Neuronal stem cell (in vitro differentiated cells): ENCODE measurements at regions not wholly inside any gene's neighbourhood (a gene's known extent, or its start where the extent isn't known, plus 50 kb on each side); places are given as distances from the start of the nearest gene placed in this dataset.

Source experiments
- DNase-seq: peaks from one replicate; pipeline ENCODE4 v3.0.0-alpha.2; 2013; ENCODE audit warnings: low spot score
- H2AFZ ChIP-seq: one replicate; pipeline ENCODE4 v1.6.1; 2013; ENCODE audit warnings: mild to moderate bottlenecking, low read length, inconsistent platforms
- H2AK5ac ChIP-seq: 2 replicates; pipeline ENCODE4 v1.6.1; 2013; ENCODE audit warnings: low read depth, mild to moderate bottlenecking, inconsistent platforms, low read length, moderate library complexity, mixed read lengths
- H2BK120ac ChIP-seq: 2 replicates; pipeline ENCODE4 v1.6.1; 2013; ENCODE audit warnings: low read depth, mild to moderate bottlenecking, inconsistent platforms, low read length, moderate library complexity, mixed read lengths
- H2BK12ac ChIP-seq: one replicate; pipeline ENCODE4 v1.6.1; 2013; ENCODE audit warnings: low read length, inconsistent platforms
- H2BK15ac ChIP-seq: 2 replicates; pipeline ENCODE4 v1.6.1; 2013; ENCODE audit warnings: mild to moderate bottlenecking, low read length, inconsistent platforms, mixed read lengths
- H2BK5ac ChIP-seq: one replicate; pipeline ENCODE4 v1.6.1; 2013; ENCODE audit warnings: inconsistent platforms, mild to moderate bottlenecking, low read length, moderate library complexity
- H3K14ac ChIP-seq: one replicate; pipeline ENCODE4 v1.6.1; 2013; ENCODE audit warnings: low read length, inconsistent platforms
- H3K18ac ChIP-seq: 2 replicates; pipeline ENCODE4 v1.6.1; 2013; ENCODE audit warnings: low read length, inconsistent platforms
- H3K23ac ChIP-seq: 2 replicates; pipeline ENCODE4 v1.6.1; 2013; ENCODE audit warnings: low read depth, mild to moderate bottlenecking, mixed read lengths, low read length, inconsistent platforms; ENCODE audit not compliant: poor library complexity
- H3K27ac ChIP-seq: replicated peaks from 3 replicates; pipeline ENCODE4 v1.5.1; 2013; ENCODE audit warnings: low read length, inconsistent platforms
- H3K27me3 ChIP-seq, 3 experiments: 2 replicates each; pipeline ENCODE4 v1.6.1; 2013; ENCODE audit warnings: low read length in 3 of 3, mild to moderate bottlenecking in 2 of 3, inconsistent platforms in 1 of 3, low read depth in 1 of 3, mixed read lengths in 1 of 3, moderate library complexity in 1 of 3; ENCODE audit not compliant: control insufficient read depth in 3 of 3, insufficient read depth in 3 of 3
- H3K36me3 ChIP-seq, 2 donors: replicated peaks in 1 of 2; 2 replicates each; pipeline ENCODE4 v1.6.1; 2013; ENCODE audit warnings: low read length in 2 of 2; ENCODE audit not compliant: control insufficient read depth in 2 of 2, insufficient read depth in 2 of 2
- H3K4ac ChIP-seq: 2 replicates; pipeline ENCODE4 v1.6.1; 2013; ENCODE audit warnings: inconsistent platforms, mild to moderate bottlenecking, low read length, moderate library complexity
- H3K4me1 ChIP-seq, 2 donors: 1 replicate in 1 of 2; 2 replicates in 1 of 2; pipeline ENCODE4 v1.6.1; 2013; ENCODE audit warnings: low read length in 2 of 2, low read depth in 1 of 2; ENCODE audit not compliant: control insufficient read depth in 2 of 2, insufficient read depth in 1 of 2
- H3K4me2 ChIP-seq: one replicate; pipeline ENCODE4 v1.6.1; 2013; ENCODE audit warnings: mild to moderate bottlenecking, low read length, inconsistent platforms; ENCODE audit not compliant: insufficient read depth, poor library complexity, severe bottlenecking
- H3K4me3 ChIP-seq, 2 donors: 2 replicates each; pipeline ENCODE4 v1.5.1; 2013; ENCODE audit warnings: low read length in 2 of 2, mild to moderate bottlenecking in 2 of 2, inconsistent platforms in 1 of 2, moderate library complexity in 1 of 2
- H3K79me1 ChIP-seq: one replicate; pipeline ENCODE4 v1.6.1; 2013; ENCODE audit warnings: low read depth, mild to moderate bottlenecking, inconsistent platforms, low read length, moderate library complexity
- H3K9ac ChIP-seq: one replicate; pipeline ENCODE4 v1.6.1; 2013; ENCODE audit warnings: mild to moderate bottlenecking, low read depth, low read length, inconsistent platforms; ENCODE audit not compliant: poor library complexity
- H3K9me3 ChIP-seq, 2 donors: replicated peaks in 1 of 2; 2 replicates each; pipeline versions ENCODE3 to v1.6.1; 2013; ENCODE audit warnings: low read length in 2 of 2, mild to moderate bottlenecking in 2 of 2, inconsistent platforms in 1 of 2, low read depth in 1 of 2, mixed read lengths in 1 of 2, moderate library complexity in 1 of 2; ENCODE audit not compliant: control insufficient read depth in 2 of 2, insufficient read depth in 1 of 2
- H4K8ac ChIP-seq: one replicate; pipeline ENCODE4 v1.6.1; 2013; ENCODE audit warnings: low read depth, mild to moderate bottlenecking, inconsistent platforms, low read length, moderate library complexity
- H4K91ac ChIP-seq: one replicate; pipeline ENCODE4 v1.6.1; 2013; ENCODE audit warnings: low read length, low read depth, mild to moderate bottlenecking, inconsistent platforms; ENCODE audit not compliant: poor library complexity
- whole genome bisulfite sequencing, 2 donors: extraction: QIAGEN DNeasy Blood & Tissue Kit; methylation state at CpG; one replicate each; pipeline ENCODE4 v1.1.7; 2013; ENCODE audit warnings: missing lambda C conversion rate in 2 of 2, mixed read lengths in 1 of 2; ENCODE audit not compliant: insufficient read length in 2 of 2, insufficient replicate concordance in 1 of 2; ENCODE audit errors: extremely low coverage in 2 of 2; 5-methylcytosine and 5-hydroxymethylcytosine counted together

- WGBS, 2 donors = no CpG with 5 or more reads among the region's 5 CpGs
- DNase-seq = no peak
Observed at GRCh38 chr14:22255017-22255950, 333.7 kb downstream of the DAD1 start.

DNA sequence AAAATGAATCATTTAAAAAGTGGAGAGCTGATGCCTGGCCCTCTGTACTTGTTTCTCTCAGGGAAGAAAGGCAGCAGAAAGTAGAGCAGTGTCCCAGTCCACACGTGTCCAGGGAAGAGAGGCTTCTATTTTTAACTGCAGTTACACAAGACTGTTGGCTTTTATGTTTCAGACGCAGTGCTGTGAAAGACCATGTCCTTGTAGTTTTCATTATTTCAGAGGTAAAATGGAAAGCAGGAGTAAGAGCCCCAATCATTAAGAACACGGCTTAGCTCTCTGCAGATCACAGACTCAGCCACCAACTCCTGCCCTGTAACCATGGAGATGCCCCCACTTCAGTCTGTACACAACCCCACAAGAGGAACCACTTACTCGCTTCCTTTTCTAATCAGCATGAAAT, 336.3 kb downstream of the DAD1 start:
- no peak overlapping the region for H3K18ac ChIP-seq
- H3K9me3 ChIP-seq = no peaks in the 10 kb centered on the region
- no peaks in the 10 kb centered on the region for H3K36me3 ChIP-seq
- H4K8ac ChIP-seq = no peak overlapping the region
- no peak overlapping the region for H3K4ac ChIP-seq
- H3K27ac ChIP-seq = no peak overlapping the region
- H3K4me3 ChIP-seq = no peak overlapping the region
- H2BK15ac ChIP-seq = no peak overlapping the region
- H2BK120ac ChIP-seq = no peak overlapping the region
- no peak overlapping the region for H2BK5ac ChIP-seq
- H2AFZ ChIP-seq = no peak overlapping the region
- no peak overlapping the region for H3K4me2 ChIP-seq
- H3K14ac ChIP-seq = no peak overlapping the region
- no peaks in the 10 kb centered on the region for H3K4me1 ChIP-seq
- no peak overlapping the region for H2AK5ac ChIP-seq
- no peak overlapping the region for H3K23ac ChIP-seq
- DNase-seq = no peak
- no peak overlapping the region for H3K9ac ChIP-seq
- no peaks in the 10 kb centered on the region for H3K27me3 ChIP-seq
- H2BK12ac ChIP-seq = no peak overlapping the region
- H3K79me1 ChIP-seq = no peaks in the 10 kb centered on the region
- H4K91ac ChIP-seq = no peak overlapping the region
- no CpG with 5 or more reads among the region's 4 CpGs for WGBS, 2 donors

More at GRCh38 chr14:22255017-22255950, 333.7 kb downstream of the DAD1 start:
- Histone ChIP-seq H2BK15ac (no peak overlapping the region), H3K9me3 (no peaks in the 10 kb centered on the region), H3K4me3 (no peak overlapping the region), H3K9ac (no peak overlapping the region), H3K4ac (no peak overlapping the region), H3K4me1 (no peaks in the 10 kb centered on the region), H3K4me2 (no peak overlapping the region), H2BK120ac (no peak overlapping the region), H3K23ac (no peak overlapping the region), H3K18ac (no peak overlapping the region), H3K79me1 (no peaks in the 10 kb centered on the region), H2BK5ac (no peak overlapping the region), H2BK12ac (no peak overlapping the region), H3K27me3 (no peaks in the 10 kb centered on the region), H3K27ac (no peak overlapping the region), H2AK5ac (no peak overlapping the region), H3K14ac (no peak overlapping the region), H2AFZ (no peak overlapping the region), H4K91ac (no peak overlapping the region), H4K8ac (no peak overlapping the region), H3K36me3 (no peaks in the 10 kb centered on the region)

GRCh38 chr14:22251090-22251489, 337.9 kb downstream of the DAD1 start:
- Histone ChIP-seq H3K4me1 (no peaks in the 10 kb centered on the region), H2BK5ac (no peak overlapping the region), H3K79me1 (no peaks in the 10 kb centered on the region), H2BK12ac (no peak overlapping the region), H3K27me3 (no peaks in the 10 kb centered on the region), H3K4ac (no peak overlapping the region), H2AFZ (no peak overlapping the region), H2BK120ac (no peak overlapping the region), H3K4me2 (no peak overlapping the region), H3K9ac (no peak overlapping the region), H3K14ac (no peak overlapping the region), H3K27ac (no peak overlapping the region), H4K8ac (no peak overlapping the region), H3K9me3 (no peaks in the 10 kb centered on the region), H3K18ac (no peak overlapping the region), H2BK15ac (no peak overlapping the region), H3K4me3 (no peak overlapping the region), H4K91ac (no peak overlapping the region), H2AK5ac (no peak overlapping the region), H3K36me3 (no peaks in the 10 kb centered on the region), H3K23ac (no peak overlapping the region)
- DNase-seq = no peak
- WGBS, 2 donors = no CpG with 5 or more reads among the region's 1 CpG

GRCh38 chr14:22249770-22250169, 339.3 kb downstream of the DAD1 start:
- Histone ChIP-seq H4K91ac (no peak overlapping the region), H3K4ac (no peak overlapping the region), H3K36me3 (no peaks in the 10 kb centered on the region), H2BK120ac (no peak overlapping the region), H4K8ac (no peak overlapping the region), H3K4me3 (no peak overlapping the region), H3K23ac (no peak overlapping the region), H3K4me1 (no peaks in the 10 kb centered on the region), H2BK15ac (no peak overlapping the region), H3K27me3 (no peaks in the 10 kb centered on the region), H3K4me2 (no peak overlapping the region), H3K14ac (no peak overlapping the region), H3K9me3 (no peaks in the 10 kb centered on the region), H3K9ac (no peak overlapping the region), H2BK5ac (no peak overlapping the region), H3K18ac (no peak overlapping the region), H3K79me1 (no peaks in the 10 kb centered on the region), H2AK5ac (no peak overlapping the region), H3K27ac (no peak overlapping the region), H2AFZ (no peak overlapping the region), H2BK12ac (no peak overlapping the region)
- no CpG with 5 or more reads among the region's 4 CpGs for WGBS, 2 donors
- DNase-seq = no peak
